Activated CD4-positive, alpha-beta T cell treated with anti-CD3 and anti-CD28 coated beads, Interleukin-2, amount 50 U/mL, for 16 hours (primary cell): ENCODE measurements at regions not wholly inside any gene's neighbourhood (a gene's known extent, or its start where the extent isn't known, plus 50 kb on each side); places are given as distances from the start of the nearest gene placed in this dataset.
"Not testable (repeated sequence)": the region's sequence is repeated elsewhere in the genome, so short reads cannot be mapped to it uniquely, and the experiment has no call there.

Source experiments
- DNase-seq: peaks from one replicate; pipeline ENCODE4 v3.0.0-alpha.2; 2020

- no peak for DNase-seq
Measured at GRCh38 chr4:30838331-30838730, 118.2 kb downstream of the PCDH7 start.

GRCh38 chr4:30839583-30840520, 119.7 kb downstream of the PCDH7 start:
- DNase-seq = no peak

GRCh38 chr4:30840571-30840970, 120.4 kb downstream of the PCDH7 start:
- no peak for DNase-seq

- no peak for DNase-seq
Measured at GRCh38 chr4:30842142-30842541, 122.0 kb downstream of the PCDH7 start.

GRCh38 chr4:30842689-30843088, 122.5 kb downstream of the PCDH7 start:
- no peak for DNase-seq

GRCh38 chr4:30844861-30845582, 124.9 kb downstream of the PCDH7 start:
- no peak for DNase-seq

GRCh38 chr4:30847167-30847566, 127.0 kb downstream of the PCDH7 start:
- no peak for DNase-seq

GRCh38 chr4:30847958-30848357, 127.8 kb downstream of the PCDH7 start:
- DNase-seq = no peak

- DNase-seq = no peak
Measured at GRCh38 chr4:30854531-30854930, 134.4 kb downstream of the PCDH7 start.

GRCh38 chr4:30855232-30855631, 135.1 kb downstream of the PCDH7 start:
- no peak for DNase-seq

- no peak for DNase-seq
Measured at GRCh38 chr4:30856795-30857564, 136.8 kb downstream of the PCDH7 start.

- DNase-seq = no peak
Measured at GRCh38 chr4:30860978-30861377, 140.8 kb downstream of the PCDH7 start.

GRCh38 chr4:30862196-30862595, 142.0 kb downstream of the PCDH7 start:
- DNase-seq = no peak

- DNase-seq = no peak
Measured at GRCh38 chr4:30863021-30863420, 142.9 kb downstream of the PCDH7 start.

GRCh38 chr4:30865691-30866090, 145.5 kb downstream of the PCDH7 start:
- DNase-seq = no peak

- DNase-seq = no peak
Measured at GRCh38 chr4:30866346-30866745, 146.2 kb downstream of the PCDH7 start.

GRCh38 chr4:30866907-30867306, 146.7 kb downstream of the PCDH7 start:
- no peak for DNase-seq

GRCh38 chr4:30867427-30867826, 147.3 kb downstream of the PCDH7 start:
- no peak for DNase-seq

- no peak for DNase-seq
Measured at GRCh38 chr4:30868111-30868895, 148.1 kb downstream of the PCDH7 start.

- DNase-seq = not testable (repeated sequence)
Measured at GRCh38 chr4:30869387-30869786, 149.2 kb downstream of the PCDH7 start.

- no peak for DNase-seq
Measured at GRCh38 chr4:30870513-30870912, 150.3 kb downstream of the PCDH7 start.

GRCh38 chr4:30875658-30876269, 155.6 kb downstream of the PCDH7 start:
- DNase-seq = no peak
